ENCODE measurements at regions not wholly inside any gene's neighbourhood (a gene's known extent, or its start where the extent isn't known, plus 50 kb on each side); places are given as distances from the start of the nearest gene placed in this dataset.
"Not testable (repeated sequence)": the region's sequence is repeated elsewhere in the genome, so short reads cannot be mapped to it uniquely, and the experiment has no call there.

GRCh38 chr3:182294256-182294655 lies 499.0 kb upstream of the ATP11B start:
- FAIRE-seq: no peak

GRCh38 chr3:182294696-182295095 lies 498.6 kb upstream of the ATP11B start:
- no peak for FAIRE-seq

GRCh38 chr3:182300266-182300665 lies 493.0 kb upstream of the ATP11B start:
- no peak for FAIRE-seq

- no peak for FAIRE-seq
Measured at GRCh38 chr3:182303169-182303568, 490.1 kb upstream of the ATP11B start.

- FAIRE-seq: no peak
Measured at GRCh38 chr3:182305881-182306665, 487.2 kb upstream of the ATP11B start.

GRCh38 chr3:182308328-182308727 lies 485.0 kb upstream of the ATP11B start:
- FAIRE-seq: no peak

- FAIRE-seq: no peak
Measured at GRCh38 chr3:182309120-182309519, 484.2 kb upstream of the ATP11B start.

GRCh38 chr3:182315313-182315712 lies 478.0 kb upstream of the ATP11B start:
- FAIRE-seq: no peak

- FAIRE-seq: no peak
Measured at GRCh38 chr3:182323126-182323700, 470.1 kb upstream of the ATP11B start.

GRCh38 chr3:182323898-182324297 lies 469.4 kb upstream of the ATP11B start:
- FAIRE-seq: no peak

GRCh38 chr3:182325213-182325950 lies 467.9 kb upstream of the ATP11B start:
- FAIRE-seq: no peak

- no peak for FAIRE-seq
Measured at GRCh38 chr3:182327196-182327681, 466.1 kb upstream of the ATP11B start.

- no peak for FAIRE-seq
Measured at GRCh38 chr3:182330646-182331045, 462.7 kb upstream of the ATP11B start.

- FAIRE-seq: no peak
Measured at GRCh38 chr3:182331341-182331740, 462.0 kb upstream of the ATP11B start.

- no peak for FAIRE-seq
Measured at GRCh38 chr3:182342252-182342651, 451.1 kb upstream of the ATP11B start.

- not testable (repeated sequence) for FAIRE-seq
Measured at GRCh38 chr3:182344026-182344425, 449.3 kb upstream of the ATP11B start.

GRCh38 chr3:182349051-182349450 lies 444.3 kb upstream of the ATP11B start:
- FAIRE-seq: no peak

GRCh38 chr3:182349951-182350517 lies 443.3 kb upstream of the ATP11B start:
- no peak for FAIRE-seq

GRCh38 chr3:182357928-182358327 lies 435.4 kb upstream of the ATP11B start:
- no peak for FAIRE-seq

GRCh38 chr3:182364323-182364722 lies 429.0 kb upstream of the ATP11B start:
- no peak for FAIRE-seq

GRCh38 chr3:182364723-182365650 lies 428.3 kb upstream of the ATP11B start:
- FAIRE-seq: no peak

GRCh38 chr3:182366746-182367145 lies 426.6 kb upstream of the ATP11B start:
- no peak for FAIRE-seq

All from A204.1 (cell line).